ENCODE measurements at regions not wholly inside any gene's neighbourhood (a gene's known extent, or its start where the extent isn't known, plus 50 kb on each side); places are given as distances from the start of the nearest gene placed in this dataset.

GRCh38 chr6:11389977-11390376, 147.6 kb upstream of the TMEM170B start:
- TF ChIP-seq CTCF (IDR thresholded peaks at IDR 0.05) (no peak), MXI1 (IDR thresholded peaks at IDR 0.05; ENCODE audit: low read depth, low read length) (no peak), NFIC (IDR thresholded peaks at IDR 0.05; ENCODE audit: borderline replicate concordance) (no peak), ZBTB33 (IDR thresholded peaks at IDR 0.05; ENCODE audit: borderline replicate concordance, low read depth) (no peak), RCOR1 (IDR thresholded peaks at IDR 0.05; ENCODE audit: low read length) (no peak), SMC3 (IDR thresholded peaks at IDR 0.05; ENCODE audit: low read depth, low read length) (no peak), RAD21 (IDR thresholded peaks at IDR 0.05; ENCODE audit: low read length) (no peak), POLR2AphosphoS5 (IDR thresholded peaks at IDR 0.05; ENCODE audit: low read depth, low read length) (no peak), GABPA (IDR thresholded peaks at IDR 0.05; ENCODE audit: low read depth) (no peak), FOXJ3 (CRISPR knock-in tag; IDR thresholded peaks at IDR 0.05) (no peak), MAX (IDR thresholded peaks at IDR 0.05; ENCODE audit: low read depth) (no peak)
